GM12891 (cell line): ENCODE measurements at regions not wholly inside any gene's neighbourhood (a gene's known extent, or its start where the extent isn't known, plus 50 kb on each side); places are given as distances from the start of the nearest gene placed in this dataset.
"Not testable (repeated sequence)": the region's sequence is repeated elsewhere in the genome, so short reads cannot be mapped to it uniquely, and the experiment has no call there.

Experiments used
- POLR2A ChIP-seq: IDR thresholded peaks from 2 replicates; pipeline ENCODE4 v1.6.1; 2011; ENCODE audit warnings: low read depth, low read length, control low read depth
- POLR2AphosphoS5 ChIP-seq: IDR thresholded peaks from 2 replicates; pipeline ENCODE4 v1.6.1; 2011; ENCODE audit warnings: low read depth, low read length, control low read depth

DNA sequence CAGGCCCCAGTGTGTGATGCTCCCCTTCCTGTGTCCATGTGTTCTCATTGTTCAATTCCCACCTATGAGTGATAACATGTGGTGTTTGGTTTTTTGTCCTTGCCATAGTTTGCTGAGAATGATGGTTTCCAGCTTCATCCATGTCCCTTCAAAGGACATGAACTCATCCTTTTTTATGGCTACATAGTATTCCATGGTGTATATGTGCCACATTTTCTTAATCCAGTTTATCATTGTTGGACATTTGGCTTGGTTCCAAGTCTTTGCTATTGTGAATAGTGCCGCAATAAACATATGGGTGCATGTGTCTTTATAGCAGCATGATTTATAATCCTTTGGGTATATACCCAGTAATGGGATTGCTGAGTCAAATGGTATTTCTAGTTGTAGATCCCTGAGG is 64.0 kb upstream of the PCSK1 start:
- TF ChIP-seq POLR2AphosphoS5, POLR2A: not testable (repeated sequence)
